ENCODE measurements at regions not wholly inside any gene's neighbourhood (a gene's known extent, or its start where the extent isn't known, plus 50 kb on each side); places are given as distances from the start of the nearest gene placed in this dataset.

DNA sequence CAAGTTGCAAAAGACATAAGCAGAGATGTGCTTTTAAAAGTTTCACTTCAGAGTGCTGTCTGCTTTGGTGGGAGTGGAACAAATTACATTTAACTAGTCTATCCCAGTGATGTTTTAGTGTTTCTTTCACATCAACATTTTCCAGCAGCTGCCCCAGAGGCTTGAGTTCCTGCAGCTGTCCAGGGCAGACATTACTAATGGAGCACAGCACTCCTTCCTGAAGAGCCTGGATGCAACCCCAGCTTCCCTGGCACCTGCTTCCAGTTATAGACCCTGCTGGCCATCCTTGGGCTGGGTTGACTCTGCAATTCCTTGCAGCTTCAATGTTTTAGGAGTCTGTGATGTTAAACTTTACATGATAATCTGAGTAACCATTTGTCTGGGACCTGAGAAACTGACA lies 61.4 kb upstream of the PIRT start:
- TF ChIP-seq, protein P1, sequence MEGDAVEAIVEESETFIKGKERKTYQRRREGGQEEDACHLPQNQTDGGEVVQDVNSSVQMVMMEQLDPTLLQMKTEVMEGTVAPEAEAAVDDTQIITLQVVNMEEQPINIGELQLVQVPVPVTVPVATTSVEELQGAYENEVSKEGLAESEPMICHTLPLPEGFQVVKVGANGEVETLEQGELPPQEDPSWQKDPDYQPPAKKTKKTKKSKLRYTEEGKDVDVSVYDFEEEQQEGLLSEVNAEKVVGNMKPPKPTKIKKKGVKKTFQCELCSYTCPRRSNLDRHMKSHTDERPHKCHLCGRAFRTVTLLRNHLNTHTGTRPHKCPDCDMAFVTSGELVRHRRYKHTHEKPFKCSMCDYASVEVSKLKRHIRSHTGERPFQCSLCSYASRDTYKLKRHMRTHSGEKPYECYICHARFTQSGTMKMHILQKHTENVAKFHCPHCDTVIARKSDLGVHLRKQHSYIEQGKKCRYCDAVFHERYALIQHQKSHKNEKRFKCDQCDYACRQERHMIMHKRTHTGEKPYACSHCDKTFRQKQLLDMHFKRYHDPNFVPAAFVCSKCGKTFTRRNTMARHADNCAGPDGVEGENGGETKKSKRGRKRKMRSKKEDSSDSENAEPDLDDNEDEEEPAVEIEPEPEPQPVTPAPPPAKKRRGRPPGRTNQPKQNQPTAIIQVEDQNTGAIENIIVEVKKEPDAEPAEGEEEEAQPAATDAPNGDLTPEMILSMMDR (IDR thresholded peaks at IDR 0.05 in 4 of 5, conservative IDR thresholded peaks at IDR 0.05 in 1 of 5) = no peak
- TF ChIP-seq POLR2A (IDR thresholded peaks at IDR 0.05) = no peak
- H3K4me1 ChIP-seq = no peaks in the 10 kb centered on the region
- ATAC-seq = no peak
- H3K9me3 ChIP-seq = no peaks in the 10 kb centered on the region
- no peaks in the 10 kb centered on the region for H3K27me3 ChIP-seq
- H3K4me3 ChIP-seq = no peak overlapping the region
- H3K36me3 ChIP-seq = no peaks in the 10 kb centered on the region
- in situ Hi-C loops (cut with MboI; ENCODE audit: low sequenced_read_pairs in 4 of 4) = loop anchor here in 3 of 4 donors (25.0 kb wide), 4 partner anchors 138 to 1038 kb away; no protein-coding TSS in a partner anchor
- H3K27ac ChIP-seq = no peak overlapping the region
- no peak for DNase-seq
- intact Hi-C loops (cut with DNase I; ENCODE audit: low total_unique reads) = no loop called here

DNA sequence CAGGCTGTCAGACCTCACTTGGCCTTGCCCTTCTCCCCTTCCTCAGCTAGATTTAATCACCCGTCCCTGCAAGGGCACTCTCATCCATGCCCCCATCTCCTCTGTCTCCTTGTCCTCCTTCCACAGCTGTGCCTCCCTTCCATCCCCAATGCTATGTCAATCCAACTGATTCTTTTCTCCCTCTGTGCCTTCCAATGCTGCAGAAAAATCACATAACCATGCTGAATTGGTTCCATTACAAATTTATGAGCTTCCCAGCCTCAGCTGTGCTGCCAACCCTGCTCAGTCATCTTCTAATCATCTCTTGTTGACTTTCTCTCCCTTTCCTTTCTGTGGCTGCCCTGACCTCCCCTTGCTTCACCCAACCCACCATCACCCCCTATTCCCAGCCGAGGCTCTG lies 56.3 kb upstream of the PIRT start:
- TF ChIP-seq, protein P1 (IDR thresholded peaks at IDR 0.05 in 4 of 5, conservative IDR thresholded peaks at IDR 0.05 in 1 of 5) = no peak
- no peak for TF ChIP-seq POLR2A (IDR thresholded peaks at IDR 0.05)
- ATAC-seq (no peak), DNase-seq (no peak)
- intact Hi-C loops (cut with DNase I; ENCODE audit: low total_unique reads) = no loop called here
- Histone ChIP-seq H3K27ac (no peak overlapping the region), H3K4me1 (no peaks in the 10 kb centered on the region), H3K27me3 (peaks cover 0 to 3% (median 0%) of the 10 kb centered on the region in 3 donors), H3K36me3 (no peaks in the 10 kb centered on the region), H3K9me3 (no peaks in the 10 kb centered on the region), H3K4me3 (no peak overlapping the region)
- in situ Hi-C loops (cut with MboI; ENCODE audit: low sequenced_read_pairs in 4 of 4) = loop anchor here in 3 of 4 donors (25.0 kb wide), 4 partner anchors 143 to 1043 kb away; no protein-coding TSS in a partner anchor

DNA sequence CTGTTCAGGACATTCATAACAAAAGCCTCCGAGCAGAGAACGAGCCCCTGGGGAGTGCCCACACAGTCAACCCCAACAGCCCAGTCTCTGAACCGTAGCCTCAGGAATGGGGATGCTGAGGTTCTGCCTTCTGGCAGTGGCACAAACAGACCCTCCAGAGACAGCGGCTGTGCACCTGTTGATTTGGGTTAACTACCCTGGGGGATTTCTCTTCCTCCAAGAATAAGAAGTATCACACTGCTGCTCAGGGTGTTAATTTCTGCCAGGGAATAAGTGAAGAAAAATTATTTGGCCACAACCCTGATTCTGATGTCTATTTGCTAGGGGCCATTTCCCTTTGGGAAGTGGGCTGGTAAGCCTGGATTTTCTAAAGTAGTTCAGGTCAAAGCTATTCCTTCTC lies 51.0 kb upstream of the PIRT start:
- no peak overlapping the region for H3K27ac ChIP-seq
- ATAC-seq (no peak), DNase-seq (no peak)
- no peak overlapping the region for H3K4me3 ChIP-seq
- H3K4me1 ChIP-seq = no peaks in the 10 kb centered on the region
- intact Hi-C loops (cut with DNase I; ENCODE audit: low total_unique reads) (no loop called here), in situ Hi-C loops (cut with MboI; ENCODE audit: low sequenced_read_pairs in 4 of 4) (loop anchor here (10.0 to 25.0 kb wide), 5 partner anchors 148 to 1048 kb away; no protein-coding TSS in a partner anchor)
- no peaks in the 10 kb centered on the region for H3K9me3 ChIP-seq
- no peaks in the 10 kb centered on the region for H3K36me3 ChIP-seq
- peaks cover 0 to 3% (median 0%) of the 10 kb centered on the region in 3 donors for H3K27me3 ChIP-seq
- TF ChIP-seq POLR2A (IDR thresholded peaks at IDR 0.05) = no peak
- TF ChIP-seq, protein P1 (IDR thresholded peaks at IDR 0.05 in 4 of 5, conservative IDR thresholded peaks at IDR 0.05 in 1 of 5) = no peak

Data from gastrocnemius medialis (tissue), 4 donors.